HUDEP-2 (cell line): ENCODE measurements at regions not wholly inside any gene's neighbourhood (a gene's known extent, or its start where the extent isn't known, plus 50 kb on each side); places are given as distances from the start of the nearest gene placed in this dataset.

ENCODE experiments used
- DNase-seq, 76 experiments: peaks; one replicate each; lab custom pipeline; 2025; ENCODE audit not compliant: unreplicated experiment in 76 of 76; lab: John Stamatoyannopoulos, UW

DNA sequence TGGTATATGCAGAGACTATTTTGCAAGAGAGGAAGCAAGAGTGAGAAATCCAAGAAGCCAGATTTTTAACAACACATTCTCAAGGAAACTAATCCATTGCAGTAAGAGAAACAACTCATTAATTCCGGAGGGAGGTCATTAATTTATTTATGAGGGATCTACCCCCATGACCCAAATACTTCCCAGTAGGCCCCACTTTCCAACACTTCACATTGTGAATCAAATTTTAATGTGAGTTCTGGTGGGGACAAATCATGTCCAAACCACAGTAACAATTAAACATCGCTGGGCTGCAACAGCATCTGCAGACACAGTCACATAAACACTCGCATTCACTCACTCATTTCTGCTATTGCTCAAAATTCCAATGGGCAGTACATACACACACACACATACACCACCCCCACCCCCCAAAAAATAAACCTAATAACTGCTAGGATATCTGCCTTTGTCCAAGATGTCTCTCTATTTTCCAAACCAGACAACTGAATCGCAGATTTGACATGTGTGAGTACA is 1483.7 kb downstream of the PCDH9 start:
- no peak for DNase-seq

DNA sequence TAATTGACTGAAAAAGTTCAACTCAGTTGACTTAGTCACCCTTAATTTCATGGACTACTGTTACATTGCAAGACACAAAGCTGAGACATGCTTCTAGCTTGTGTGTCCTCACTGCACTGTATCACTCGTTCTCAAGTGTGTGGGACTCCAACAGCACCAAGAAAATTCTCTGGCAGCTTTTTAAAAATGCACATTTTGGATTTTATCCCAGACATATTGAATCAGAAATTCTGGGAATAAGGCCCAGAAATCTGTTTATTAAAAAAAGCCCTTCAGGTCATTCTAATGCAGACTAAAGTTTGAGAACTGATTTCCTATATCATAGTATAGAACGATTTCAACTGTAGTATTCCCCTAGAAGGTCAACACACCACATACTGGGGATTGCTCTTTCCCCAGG is 1485.3 kb downstream of the PCDH9 start:
- DNase-seq: no peak

DNA sequence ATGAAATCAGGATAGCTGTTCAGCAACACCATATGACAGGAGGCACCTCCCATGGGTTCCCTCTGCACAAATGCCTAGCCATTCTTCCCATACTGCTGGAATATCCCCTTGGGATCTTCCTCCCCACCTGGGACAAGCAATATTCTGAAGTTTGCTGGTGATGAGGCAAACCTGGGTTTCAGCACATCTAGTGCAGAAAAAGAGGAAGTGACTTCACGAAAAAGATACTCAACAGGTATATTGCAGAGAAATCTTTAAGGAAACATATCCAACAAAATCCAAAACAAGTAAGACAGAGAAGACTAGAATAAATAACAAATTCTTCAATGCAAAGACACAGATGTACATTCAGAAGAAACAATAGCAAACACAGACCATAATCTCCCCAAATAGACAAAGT is 1497.0 kb downstream of the PCDH9 start:
- no peak for DNase-seq

DNA sequence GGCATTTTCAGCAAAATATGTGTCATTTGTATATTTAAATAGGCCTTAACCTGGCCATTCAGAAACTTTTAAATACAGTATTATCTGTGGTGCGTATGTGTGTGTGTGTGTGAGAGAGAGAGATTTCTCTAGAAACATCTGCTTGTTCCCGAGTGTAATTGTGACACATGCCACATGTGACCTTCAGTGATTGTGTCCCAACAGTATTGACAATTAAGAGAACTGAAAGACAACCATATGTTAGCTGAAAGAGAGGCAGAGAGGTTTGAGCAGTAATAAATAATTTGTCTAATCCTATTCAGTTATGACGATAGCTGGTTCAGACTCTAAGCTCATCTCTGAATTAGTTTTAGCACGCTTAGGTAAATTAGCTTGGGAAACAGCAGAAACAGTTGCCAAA is 1503.1 kb downstream of the PCDH9 start:
- DNase-seq: no peak

DNA sequence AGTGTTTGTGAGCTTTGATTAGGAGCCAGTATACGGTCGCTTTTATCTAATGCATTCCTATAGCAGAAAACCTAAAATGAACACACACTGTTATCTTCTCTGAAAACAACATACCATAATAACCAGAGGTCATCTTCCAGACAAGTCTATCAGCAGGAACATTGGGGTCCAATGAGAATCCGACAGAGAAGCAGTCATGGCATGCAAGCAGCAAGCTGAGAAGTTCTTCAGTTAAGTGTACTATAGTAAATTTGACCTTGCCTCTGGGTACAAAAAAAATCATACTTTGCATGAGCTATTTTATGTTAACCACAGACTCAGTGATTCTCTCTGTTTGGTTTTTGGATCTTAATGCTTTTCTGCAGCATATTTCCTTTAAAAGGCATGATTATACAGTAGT is 1505.1 kb downstream of the PCDH9 start:
- DNase-seq: no peak

DNA sequence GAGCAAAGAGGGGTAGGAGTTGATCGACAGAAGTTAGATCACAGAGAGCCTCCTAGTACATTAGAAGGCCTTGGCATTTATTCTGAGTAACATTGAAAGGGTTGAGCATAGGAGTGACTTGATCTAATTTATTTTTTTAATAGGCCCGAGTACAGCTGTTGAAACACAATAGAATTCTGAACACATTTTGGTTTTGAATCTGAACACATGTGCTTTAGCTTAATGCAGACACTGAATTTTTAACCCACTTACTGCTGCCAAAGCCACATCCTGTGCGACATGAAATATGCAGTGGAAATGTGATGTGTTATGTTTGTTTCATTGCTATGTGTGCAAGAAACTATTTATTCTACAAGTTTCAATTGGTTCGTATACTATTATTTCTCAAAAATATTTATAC is 1505.9 kb downstream of the PCDH9 start:
- DNase-seq: no peak

DNA sequence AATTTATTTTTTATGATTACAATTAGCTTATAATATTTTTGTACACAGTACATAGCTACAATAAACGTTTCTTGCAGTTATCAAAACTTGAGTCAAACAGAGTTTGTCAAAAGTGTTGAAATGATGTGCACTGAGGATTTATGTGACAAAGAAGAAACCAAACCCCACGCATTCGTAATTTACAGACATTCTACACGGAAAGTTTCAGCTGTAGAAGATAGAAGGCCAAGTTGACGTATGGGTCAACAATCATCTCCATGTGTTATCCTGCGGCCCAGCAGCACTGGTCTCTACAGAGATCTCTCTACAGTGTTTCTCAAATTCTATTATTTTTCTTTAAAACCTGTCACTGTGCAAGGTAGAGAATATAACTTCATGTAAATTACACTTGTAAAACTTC is 1507.6 kb downstream of the PCDH9 start:
- DNase-seq: no peak

DNA sequence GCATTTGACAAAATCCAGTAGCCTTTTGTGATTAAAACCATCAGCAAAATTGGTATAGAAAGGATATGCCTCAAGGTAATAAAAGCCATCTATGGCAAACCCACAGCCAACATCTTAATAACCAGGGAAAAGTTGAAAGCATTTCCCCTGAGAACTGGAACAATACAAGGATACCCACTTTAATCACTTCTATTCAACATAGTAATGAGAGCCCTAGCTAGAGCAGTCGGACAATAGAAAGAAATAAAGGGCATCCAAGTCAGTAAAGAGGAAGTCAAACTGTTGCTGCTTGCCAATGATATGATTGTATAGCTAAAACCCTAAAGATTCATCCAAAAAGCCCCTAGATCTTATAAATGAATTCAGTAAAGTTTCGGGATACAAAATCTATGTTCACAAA is 1510.3 kb downstream of the PCDH9 start:
- DNase-seq: no peak

DNA sequence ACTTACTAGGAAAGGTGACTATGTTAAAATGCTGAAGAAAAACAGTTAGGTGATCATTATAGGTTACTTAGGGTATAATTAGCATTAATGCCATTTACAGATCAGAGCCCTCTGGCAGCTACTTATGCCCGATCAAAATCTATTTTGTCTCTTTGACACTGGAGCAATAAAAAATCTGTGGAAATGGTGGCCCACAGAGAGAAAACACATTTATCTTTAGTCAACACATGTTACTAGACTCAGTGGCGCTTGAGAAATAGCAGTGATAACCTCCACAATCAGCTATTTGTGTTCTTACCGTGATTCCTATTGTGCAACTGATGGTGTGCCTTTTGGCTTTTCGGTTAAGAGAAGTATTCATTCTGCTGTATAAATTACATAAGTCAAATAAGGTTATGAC is 1519.6 kb downstream of the PCDH9 start:
- no peak for DNase-seq

DNA sequence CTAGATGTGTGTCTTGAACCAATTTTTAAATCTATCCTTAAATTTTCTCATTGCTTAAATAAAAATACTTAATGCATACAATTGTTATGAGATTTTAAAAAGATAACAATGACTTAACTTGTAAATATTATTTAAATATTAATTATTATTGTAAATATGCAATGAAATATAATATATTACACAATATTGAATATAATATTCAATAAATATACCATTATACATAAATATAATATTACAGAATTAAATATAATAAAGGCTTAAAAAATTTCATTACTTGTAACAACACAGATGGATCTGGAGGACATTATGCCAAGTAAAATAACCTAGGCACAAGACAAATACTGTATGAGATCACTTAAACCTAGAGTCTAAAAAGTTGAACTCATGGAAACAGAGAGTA is 1532.3 kb downstream of the PCDH9 start:
- DNase-seq: no peak

DNA sequence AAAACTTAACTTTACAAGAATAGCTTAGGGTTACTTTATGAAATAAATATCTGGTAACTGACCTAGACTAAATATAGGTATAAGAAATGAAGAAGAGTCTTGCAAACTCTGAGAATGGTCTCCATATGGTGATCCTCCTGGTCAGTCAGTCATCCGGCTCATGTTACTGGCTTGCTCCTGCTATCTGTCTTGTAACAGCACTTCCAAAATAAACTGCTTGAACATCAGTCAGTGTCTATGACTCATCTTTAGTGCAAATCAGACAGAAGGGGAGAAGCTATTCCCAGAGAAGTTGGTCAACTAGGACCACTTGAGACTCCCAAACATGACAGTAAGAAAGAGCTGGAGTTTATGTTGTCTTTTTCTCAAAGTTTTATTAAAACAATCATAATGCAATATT is 1550.9 kb downstream of the PCDH9 start:
- no peak for DNase-seq

DNA sequence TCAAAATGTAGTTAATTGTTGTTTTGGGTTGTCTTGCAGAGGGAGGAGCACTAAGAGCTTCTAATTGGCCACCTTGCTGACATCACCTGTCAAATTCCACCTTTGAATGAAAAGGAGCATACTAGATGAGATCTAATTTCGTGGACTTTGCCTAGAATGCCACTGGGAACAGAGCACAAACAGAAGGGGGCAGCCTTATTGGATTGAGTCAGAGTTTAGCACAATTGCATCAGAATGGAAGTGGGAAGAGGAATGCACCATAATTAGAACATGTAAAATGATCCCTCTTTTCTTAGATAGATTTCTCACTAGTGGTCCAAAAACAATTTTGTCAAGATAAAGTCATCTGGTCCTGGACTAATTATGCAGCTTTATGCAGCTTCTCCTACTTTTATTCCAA is 1552.2 kb downstream of the PCDH9 start:
- no peak for DNase-seq

DNA sequence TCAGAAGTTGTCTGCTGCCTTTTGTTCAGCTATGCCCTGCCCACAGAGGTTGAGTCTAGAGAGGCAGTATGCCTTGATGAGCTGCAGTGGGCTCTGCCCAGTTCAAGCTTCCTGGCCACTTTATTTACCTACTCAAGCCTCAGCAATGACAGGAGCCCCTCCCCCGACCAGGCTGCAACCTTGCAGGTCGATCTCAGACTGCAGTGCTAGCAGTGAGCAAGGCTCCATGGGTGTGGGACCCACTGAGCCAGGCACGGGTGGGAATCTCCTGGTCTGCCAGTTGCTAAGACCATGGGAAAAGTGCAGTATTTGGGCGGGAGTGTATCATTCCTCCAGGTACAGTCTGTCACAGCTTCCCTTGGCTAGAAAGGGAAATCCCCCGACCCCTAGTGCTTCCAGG is 1554.8 kb downstream of the PCDH9 start:
- peak in 1 of 76 experiments; percentile 0 for DNase-seq

DNA sequence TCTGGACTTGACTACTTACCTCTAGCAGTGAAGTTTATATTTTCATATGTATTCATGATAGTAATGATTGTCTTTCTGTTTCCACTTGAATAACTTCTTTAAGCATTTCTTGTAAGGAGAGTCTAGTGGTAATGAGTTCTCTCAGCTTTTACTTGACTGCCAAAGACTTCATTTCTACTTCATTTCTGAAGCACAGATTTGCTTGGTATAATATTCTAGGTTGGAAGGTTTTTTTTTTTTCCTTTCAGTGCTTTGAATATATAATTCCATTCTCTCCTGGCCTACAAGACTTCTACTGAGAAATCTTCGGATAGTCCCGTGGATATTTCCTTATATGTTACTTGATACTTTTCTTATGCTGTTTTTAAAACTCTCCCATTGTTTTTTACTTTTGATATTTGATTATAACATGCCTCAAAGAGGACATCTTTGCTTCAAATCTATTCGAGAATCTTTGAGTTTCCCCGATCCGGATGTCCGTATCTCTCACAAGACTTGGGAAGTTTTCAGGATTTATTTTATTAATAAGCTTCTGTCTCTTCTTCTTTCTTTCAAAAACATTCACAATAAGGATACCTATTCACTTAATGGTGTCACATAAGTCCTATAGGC is 1560.0 kb downstream of the PCDH9 start:
- DNase-seq: no peak

DNA sequence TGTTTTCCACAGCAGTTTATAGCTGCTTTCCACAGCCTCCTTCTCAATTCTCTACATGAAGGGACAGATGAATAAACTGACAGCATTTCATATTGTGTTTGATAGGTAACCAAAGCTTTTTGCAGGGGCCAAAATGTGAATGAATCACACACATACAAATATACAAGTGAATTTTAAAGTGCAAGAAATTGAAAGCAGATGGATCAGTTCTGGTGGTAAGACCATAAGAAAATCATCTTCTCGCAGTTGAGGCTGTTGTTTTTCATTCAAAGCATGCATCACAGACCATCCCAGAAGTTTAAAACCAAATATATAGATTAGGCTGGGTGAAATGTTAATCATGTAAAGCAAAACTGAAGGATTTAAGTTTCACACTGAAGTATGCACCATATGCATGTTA is 1569.4 kb downstream of the PCDH9 start:
- DNase-seq: no peak

DNA sequence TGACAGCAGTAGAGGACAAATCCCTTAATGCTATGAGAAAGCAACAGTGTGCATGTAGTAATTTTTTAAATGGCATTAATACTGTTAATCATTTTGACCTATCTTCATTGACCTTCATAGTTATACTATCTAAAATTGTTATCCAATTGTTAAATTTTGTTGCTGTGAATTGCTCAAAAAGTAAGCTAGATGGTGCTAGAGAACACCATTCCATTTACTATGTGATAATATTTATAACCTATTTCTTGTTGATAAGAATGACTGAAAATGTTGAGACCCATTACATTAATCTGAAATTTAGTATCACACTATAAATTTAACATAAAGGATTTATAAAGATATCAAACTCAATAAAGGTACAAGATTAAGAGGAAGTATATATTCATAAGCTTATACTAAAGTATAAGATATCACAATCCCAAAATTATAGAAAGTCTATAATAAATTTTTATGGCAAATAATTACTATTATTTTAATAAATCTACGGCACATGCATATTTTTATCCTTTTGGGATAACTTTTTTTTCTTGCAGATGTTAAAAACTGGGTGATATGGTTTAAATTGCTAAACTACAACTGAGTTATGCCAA is 1573.3 kb downstream of the PCDH9 start:
- DNase-seq: peak in 1 of 76 experiments; percentile 0

DNA sequence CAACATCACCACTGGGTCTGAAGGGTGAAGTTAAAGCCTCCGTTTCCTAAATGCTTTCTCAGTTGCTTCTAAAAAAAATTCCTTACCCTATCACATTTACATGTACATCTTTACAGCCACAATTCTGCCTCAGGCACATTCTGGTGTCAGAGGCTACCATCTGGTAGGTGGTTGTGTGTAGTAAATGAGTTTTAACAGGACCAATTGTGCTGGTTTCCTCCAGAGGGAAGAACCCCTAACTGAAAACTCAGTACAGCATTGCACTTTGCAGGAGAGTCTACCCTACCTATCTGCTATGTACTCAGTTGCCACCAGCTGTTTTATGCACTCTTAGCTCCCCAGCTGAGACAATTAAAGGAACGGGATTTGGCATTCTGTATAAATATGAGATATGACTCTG is 1576.5 kb downstream of the PCDH9 start:
- no peak for DNase-seq

DNA sequence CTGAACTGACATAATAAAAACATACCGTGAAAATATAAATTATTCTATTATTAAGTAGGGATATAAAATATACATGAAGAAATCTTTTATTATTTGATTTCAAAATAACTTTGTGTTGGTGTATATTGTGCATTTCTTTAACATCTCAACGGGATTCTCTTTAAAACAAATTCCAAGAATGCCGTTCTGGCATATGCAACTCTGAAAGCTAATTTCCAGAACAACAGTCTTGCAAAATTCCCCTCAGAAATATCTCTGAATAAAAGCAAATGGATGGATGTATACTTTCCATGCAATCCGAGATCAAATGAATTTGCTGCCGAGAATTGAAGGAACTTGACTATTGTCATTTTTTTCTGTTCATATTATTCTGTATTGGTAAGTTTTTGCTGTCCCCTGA is 1579.8 kb downstream of the PCDH9 start:
- DNase-seq: no peak

DNA sequence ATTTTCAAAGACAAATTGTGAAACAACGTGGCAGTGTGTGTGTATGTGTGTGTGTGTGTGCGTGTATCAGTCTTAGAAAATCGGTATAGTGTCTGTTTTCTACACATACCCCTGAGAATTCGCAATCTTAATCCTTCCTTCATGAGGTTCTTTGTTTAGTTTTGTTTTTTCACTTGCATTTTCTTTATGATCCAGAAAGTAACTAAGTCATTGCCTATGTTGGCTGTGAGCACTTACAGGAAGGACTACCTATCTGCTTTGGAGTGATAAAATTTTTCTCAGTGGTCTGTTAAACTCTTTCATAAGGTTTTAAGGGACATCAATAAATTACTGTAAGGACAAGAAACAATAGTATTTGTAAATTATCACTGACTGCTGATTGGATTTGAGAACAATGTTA is 1587.1 kb downstream of the PCDH9 start:
- DNase-seq: no peak

DNA sequence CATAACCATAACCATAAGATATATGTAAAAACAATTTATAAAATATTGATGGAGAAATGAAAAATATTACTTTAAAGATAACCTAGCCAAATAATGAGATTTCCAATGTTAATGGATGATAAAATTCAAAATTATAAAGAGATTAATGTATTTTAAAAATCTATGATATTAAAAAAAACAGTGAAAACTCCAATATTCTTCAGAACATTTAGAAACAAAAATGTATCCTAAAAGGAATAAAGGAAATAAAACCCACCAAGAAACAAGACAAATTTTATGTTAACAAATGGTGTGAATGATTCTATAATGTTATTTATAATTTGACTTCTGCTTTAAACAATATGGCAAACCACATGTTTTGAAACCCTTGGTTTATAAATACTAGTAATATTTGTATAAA is 1587.8 kb downstream of the PCDH9 start:
- DNase-seq: no peak

DNA sequence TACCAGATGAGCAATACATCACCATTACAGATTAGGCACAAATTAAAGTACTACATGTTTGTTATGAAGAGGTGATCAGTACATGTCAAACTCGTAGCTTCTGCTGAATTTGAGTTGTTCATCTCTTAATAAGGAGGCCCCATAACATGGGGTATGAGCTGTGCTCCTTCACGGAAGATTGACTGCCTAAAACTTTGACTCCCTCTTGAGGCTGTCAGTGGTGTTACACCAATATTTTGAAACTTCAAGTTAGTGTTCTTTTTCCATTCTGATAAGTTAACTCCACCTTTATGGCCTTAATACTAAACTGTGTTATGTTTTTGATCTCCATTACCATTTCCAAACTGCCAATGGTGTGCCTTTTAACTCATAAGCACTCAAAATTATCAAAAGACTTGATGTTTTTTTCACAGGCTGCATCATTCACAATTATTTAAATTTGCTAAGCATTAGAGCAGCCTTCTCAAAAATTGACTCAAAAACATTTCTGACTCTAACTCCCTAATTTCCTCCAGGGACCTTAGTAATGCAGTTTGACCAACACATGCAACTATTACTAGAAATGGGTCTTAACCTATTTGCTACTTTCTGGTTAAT is 1591.5 kb downstream of the PCDH9 start:
- peak in 15 of 76 experiments; percentile 1 to 47 (median 11) for DNase-seq

DNA sequence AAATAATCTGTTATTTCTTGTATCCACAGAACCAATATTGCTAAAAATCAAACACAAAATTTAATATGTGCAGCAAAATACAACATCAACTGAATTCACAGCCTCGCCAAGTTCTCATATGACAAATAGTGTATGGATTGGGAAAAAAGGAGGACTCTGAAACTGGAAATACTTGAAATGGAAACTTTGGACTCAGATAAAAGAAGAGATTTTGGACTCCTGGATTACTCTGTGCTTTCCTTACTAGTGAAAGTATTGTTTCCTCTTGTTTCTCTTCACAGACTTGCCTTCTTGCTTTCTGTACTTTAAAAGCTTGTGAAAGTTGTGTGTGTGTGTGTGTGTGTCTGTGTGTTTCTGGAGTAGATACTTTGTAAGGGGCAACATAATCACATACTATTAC is 1596.3 kb downstream of the PCDH9 start:
- no peak for DNase-seq
